Lower leg skin (tissue), 4 donors: ENCODE measurements at regions not wholly inside any gene's neighbourhood (a gene's known extent, or its start where the extent isn't known, plus 50 kb on each side); places are given as distances from the start of the nearest gene placed in this dataset.

Experiments
- DNase-seq, 2 donors: peaks; one replicate each; pipeline ENCODE4 v3.0.0-alpha.2; 2019; ENCODE audit warnings: low spot score in 2 of 2
- H3K4me3 ChIP-seq: fragments of 200-600 bp; sonication (generic); 2 replicates; pipeline ENCODE4 v1.5.1; 2017; ENCODE audit warnings: mild to moderate bottlenecking, low read depth; ENCODE audit not compliant: poor library complexity, severe bottlenecking
- POLR2A ChIP-seq, 2 donors: fragments of 450-650 bp; IDR thresholded peaks; one replicate each; pipeline ENCODE4 v1.6.1; 2016 to 2017; ENCODE audit warnings: antibody characterized with exemption in 2 of 2, mild to moderate bottlenecking in 1 of 2, moderate library complexity in 1 of 2
- WGBS, 2 donors: methylation state at CpG; one replicate each; pipeline ENCODE4 v1.1.5; 2018; 5-methylcytosine and 5-hydroxymethylcytosine counted together
- intact Hi-C: fragments of 100-400 bp; cut with DNase I; formaldehyde crosslinking; loops from one replicate; pipeline ENCODE4 v1.15.0; 2023; ENCODE audit warnings: low total_unique reads
- TF ChIP-seq, protein P1 (sequence below), 3 donors: fragments of 450-650 bp; IDR thresholded peaks; one replicate each; pipeline ENCODE4 v1.5.1; 2016; ENCODE audit warnings: antibody characterized with exemption in 3 of 3, mild to moderate bottlenecking in 3 of 3, moderate library complexity in 2 of 3

DNA sequence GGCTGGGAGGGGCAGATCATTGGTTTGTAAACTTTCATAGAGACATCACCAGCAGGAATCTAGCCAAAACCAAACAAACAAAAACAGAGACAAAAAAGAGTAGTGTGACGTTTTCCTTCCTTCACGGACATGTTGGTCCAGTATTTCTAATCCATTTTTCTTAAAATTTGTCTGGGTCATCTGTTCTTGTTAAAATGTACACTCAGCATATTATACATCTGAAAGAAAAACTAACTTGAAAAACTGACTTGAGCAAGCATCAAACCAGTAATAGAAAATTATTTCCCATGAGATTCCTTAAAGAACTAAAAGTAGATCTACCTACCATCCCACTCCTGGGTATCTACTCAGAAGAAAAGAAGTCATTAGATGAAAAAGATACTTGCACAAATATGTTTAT is 164.2 kb downstream of the KLF6 start:
- no peak for DNase-seq
- intact Hi-C loops, result no loop called here
- WGBS, 2 donors, result 68 to 76% methylated on average over 2 of the region's 2 CpGs
- no peak for TF ChIP-seq POLR2A (IDR thresholded peaks at IDR 0.05)
- no peak overlapping the region for H3K4me3 ChIP-seq

DNA sequence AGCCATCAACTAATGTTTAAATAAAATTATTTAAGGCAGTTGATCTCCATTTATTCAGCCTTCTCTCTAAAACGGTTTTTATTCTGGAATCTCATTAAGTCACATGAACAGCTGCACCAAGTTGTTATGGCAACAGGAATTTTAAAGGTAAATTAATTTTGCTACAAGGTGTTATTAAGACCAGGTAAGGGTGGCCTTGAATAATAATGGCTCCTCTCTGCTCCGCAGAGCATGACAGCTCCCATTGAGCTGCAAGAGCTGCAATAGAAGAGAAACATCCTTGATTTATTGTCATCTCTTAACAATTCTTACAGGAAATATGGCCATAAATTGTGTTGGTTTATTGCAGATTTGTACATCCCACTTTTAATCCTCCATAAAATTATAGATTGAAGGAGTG is 165.8 kb downstream of the KLF6 start:
- 80 to 81% methylated on average over 2 of the region's 2 CpGs for WGBS, 2 donors
- TF ChIP-seq, protein P1, sequence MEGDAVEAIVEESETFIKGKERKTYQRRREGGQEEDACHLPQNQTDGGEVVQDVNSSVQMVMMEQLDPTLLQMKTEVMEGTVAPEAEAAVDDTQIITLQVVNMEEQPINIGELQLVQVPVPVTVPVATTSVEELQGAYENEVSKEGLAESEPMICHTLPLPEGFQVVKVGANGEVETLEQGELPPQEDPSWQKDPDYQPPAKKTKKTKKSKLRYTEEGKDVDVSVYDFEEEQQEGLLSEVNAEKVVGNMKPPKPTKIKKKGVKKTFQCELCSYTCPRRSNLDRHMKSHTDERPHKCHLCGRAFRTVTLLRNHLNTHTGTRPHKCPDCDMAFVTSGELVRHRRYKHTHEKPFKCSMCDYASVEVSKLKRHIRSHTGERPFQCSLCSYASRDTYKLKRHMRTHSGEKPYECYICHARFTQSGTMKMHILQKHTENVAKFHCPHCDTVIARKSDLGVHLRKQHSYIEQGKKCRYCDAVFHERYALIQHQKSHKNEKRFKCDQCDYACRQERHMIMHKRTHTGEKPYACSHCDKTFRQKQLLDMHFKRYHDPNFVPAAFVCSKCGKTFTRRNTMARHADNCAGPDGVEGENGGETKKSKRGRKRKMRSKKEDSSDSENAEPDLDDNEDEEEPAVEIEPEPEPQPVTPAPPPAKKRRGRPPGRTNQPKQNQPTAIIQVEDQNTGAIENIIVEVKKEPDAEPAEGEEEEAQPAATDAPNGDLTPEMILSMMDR (IDR thresholded peaks at IDR 0.05), result no peak
- TF ChIP-seq POLR2A (IDR thresholded peaks at IDR 0.05), result no peak
- intact Hi-C loops, result no loop called here
- no peak overlapping the region for H3K4me3 ChIP-seq
- DNase-seq, result no peak

DNA sequence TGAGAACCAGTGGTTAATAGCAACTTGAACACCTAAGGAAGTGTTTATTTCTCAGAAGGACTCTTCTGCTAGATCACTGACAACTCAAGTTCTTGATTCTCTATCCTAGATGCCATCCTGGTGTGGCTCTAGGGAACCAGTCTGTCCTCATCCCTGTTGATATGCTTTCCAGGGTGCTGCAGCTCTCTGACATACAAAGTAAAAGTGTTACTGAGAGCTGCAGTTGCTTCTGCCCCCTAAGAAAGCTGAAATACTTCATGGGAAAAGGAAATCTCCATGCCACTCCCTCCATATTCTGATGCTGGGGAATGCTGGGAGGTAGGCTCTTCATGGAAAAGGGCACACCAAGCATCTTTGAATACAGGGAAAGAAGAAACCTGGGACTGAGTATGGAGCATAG is 168.1 kb downstream of the KLF6 start:
- intact Hi-C loops, result no loop called here

DNA sequence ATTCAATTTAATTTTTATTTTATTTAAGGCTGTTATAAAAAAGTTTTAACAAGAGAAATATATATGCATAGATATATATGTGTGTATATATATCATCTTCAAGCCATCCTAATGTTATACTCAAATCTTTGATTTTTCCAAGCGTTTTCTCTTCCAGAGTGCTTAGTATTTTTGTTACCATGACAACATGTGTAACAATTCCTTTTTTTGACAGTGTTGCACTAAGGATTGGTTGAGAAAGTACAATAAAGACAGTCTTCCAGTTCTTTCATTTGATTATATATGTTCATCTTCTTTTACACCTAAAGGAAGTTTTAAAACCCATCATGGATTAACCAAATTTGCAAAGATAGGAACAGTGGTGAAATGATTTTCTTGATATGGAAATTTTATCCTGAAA is 171.7 kb downstream of the KLF6 start:
- 62 to 66% methylated on average over 1 of the region's 1 CpG for WGBS, 2 donors
- no peak for TF ChIP-seq POLR2A (IDR thresholded peaks at IDR 0.05)
- TF ChIP-seq, protein P1 (IDR thresholded peaks at IDR 0.05), result no peak
- intact Hi-C loops, result no loop called here
- no peak for DNase-seq
- H3K4me3 ChIP-seq, result no peak overlapping the region

More for the DNA sequence above, 168.1 kb downstream of the KLF6 start:
- TF ChIP-seq POLR2A (IDR thresholded peaks at IDR 0.05), result no peak
- TF ChIP-seq, protein P1 (IDR thresholded peaks at IDR 0.05), result no peak
- no peak overlapping the region for H3K4me3 ChIP-seq
- no peak for DNase-seq

DNA sequence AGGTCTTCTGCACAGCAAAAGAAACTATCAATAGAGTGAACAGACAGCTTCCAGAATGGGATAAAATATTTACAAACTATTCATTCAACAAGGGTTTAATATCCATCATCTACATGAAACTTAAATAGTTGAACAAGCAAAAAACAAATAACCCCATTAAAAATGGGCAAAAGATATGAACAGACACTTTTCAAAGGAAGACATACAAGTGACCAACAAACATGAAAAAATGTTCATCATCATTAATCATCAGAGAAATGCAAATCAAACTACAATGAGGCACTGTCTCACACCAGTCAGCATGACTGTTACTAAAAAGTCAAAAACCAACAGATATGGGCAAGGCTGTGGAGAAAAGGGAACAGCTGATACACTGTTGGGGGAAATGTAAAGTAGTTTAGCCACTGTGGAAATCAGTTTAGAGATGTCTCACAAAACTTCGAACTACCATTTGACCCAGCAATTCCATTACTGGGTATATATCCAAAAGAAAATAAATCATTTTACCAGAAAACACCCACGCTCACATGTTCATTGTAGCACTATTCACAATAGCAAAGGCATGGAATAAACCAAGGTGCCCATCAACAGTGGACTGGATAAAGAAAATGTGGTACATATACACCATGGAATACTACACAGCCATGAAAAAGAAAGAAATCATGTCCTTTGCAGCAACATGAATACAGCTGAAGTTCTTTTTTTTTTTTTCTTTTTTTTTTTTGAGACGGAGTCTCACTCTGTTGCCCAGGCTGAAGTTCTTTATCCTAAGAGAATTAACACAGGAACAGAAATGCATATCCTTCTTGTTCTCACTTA is 172.6 kb downstream of the KLF6 start:
- WGBS, 2 donors, result 95 to 96% methylated on average over 3 of the region's 3 CpGs
- intact Hi-C loops, result no loop called here
- no peak for DNase-seq
- TF ChIP-seq, protein P1 (IDR thresholded peaks at IDR 0.05), result no peak
- no peak for TF ChIP-seq POLR2A (IDR thresholded peaks at IDR 0.05)
- no peak overlapping the region for H3K4me3 ChIP-seq

DNA sequence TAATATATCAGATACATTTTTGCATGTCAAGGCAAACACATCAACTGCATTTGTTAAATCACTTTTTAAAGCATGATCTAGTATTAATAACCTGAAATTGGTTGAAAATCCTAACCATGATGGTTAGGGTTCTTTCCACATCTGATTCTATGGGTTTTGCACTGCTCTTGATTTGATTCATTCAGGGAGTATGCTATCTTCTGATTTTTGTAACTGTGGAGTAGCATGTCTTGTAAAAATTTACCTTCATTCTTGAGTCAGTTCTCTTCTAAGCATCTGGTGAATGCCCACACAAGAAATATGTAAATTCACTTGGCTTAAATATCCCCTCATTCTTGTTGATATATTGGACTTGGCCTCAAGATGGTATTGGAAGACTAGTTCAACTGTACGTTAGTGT is 178.7 kb downstream of the KLF6 start:
- WGBS, 2 donors, result 87 to 88% methylated on average over 1 of the region's 1 CpG
- H3K4me3 ChIP-seq, result no peak overlapping the region
- intact Hi-C loops, result no loop called here
- TF ChIP-seq POLR2A (IDR thresholded peaks at IDR 0.05), result no peak
- TF ChIP-seq, protein P1 (IDR thresholded peaks at IDR 0.05), result no peak
- no peak for DNase-seq
